ENCODE measurements at regions not wholly inside any gene's neighbourhood (a gene's known extent, or its start where the extent isn't known, plus 50 kb on each side); places are given as distances from the start of the nearest gene placed in this dataset.

GRCh38 chr14:85222341-85222740 is 307.6 kb upstream of the FLRT2 start:
- TF ChIP-seq TAF1 (IDR thresholded peaks at IDR 0.05; ENCODE audit: borderline replicate concordance, insufficient read depth, low read length) = no peak
- TF ChIP-seq SIN3A (IDR thresholded peaks at IDR 0.05; ENCODE audit: borderline replicate concordance, insufficient read depth, low read length) = no peak
- TF ChIP-seq POLR2AphosphoS5 (IDR thresholded peaks at IDR 0.05; ENCODE audit: low read depth, low read length) = no peak
- no peak for TF ChIP-seq FOXP2 (optimal IDR thresholded peaks at IDR 0.05; ENCODE audit: borderline replicate concordance, extremely low read depth, extremely low read length, insufficient read depth)
- no peak for TF ChIP-seq REST (IDR thresholded peaks at IDR 0.05; ENCODE audit: insufficient read depth in 1 of 2, low read depth in 2 of 2, low read length in 2 of 2)
